ENCODE measurements at regions not wholly inside any gene's neighbourhood (a gene's known extent, or its start where the extent isn't known, plus 50 kb on each side); places are given as distances from the start of the nearest gene placed in this dataset.

- TF ChIP-seq, protein P1, sequence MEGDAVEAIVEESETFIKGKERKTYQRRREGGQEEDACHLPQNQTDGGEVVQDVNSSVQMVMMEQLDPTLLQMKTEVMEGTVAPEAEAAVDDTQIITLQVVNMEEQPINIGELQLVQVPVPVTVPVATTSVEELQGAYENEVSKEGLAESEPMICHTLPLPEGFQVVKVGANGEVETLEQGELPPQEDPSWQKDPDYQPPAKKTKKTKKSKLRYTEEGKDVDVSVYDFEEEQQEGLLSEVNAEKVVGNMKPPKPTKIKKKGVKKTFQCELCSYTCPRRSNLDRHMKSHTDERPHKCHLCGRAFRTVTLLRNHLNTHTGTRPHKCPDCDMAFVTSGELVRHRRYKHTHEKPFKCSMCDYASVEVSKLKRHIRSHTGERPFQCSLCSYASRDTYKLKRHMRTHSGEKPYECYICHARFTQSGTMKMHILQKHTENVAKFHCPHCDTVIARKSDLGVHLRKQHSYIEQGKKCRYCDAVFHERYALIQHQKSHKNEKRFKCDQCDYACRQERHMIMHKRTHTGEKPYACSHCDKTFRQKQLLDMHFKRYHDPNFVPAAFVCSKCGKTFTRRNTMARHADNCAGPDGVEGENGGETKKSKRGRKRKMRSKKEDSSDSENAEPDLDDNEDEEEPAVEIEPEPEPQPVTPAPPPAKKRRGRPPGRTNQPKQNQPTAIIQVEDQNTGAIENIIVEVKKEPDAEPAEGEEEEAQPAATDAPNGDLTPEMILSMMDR (IDR thresholded peaks at IDR 0.05): no peak
- no peak for TF ChIP-seq EZH2 (IDR thresholded peaks at IDR 0.05; ENCODE audit: borderline replicate concordance, insufficient read depth, low read depth, low read length, poor library complexity, severe bottlenecking)
Measured at GRCh38 chr20:40781327-40782042, 92.4 kb upstream of the MAFB start.

Data from B cell (primary cell).